ENCODE measurements at regions not wholly inside any gene's neighbourhood (a gene's known extent, or its start where the extent isn't known, plus 50 kb on each side); places are given as distances from the start of the nearest gene placed in this dataset.

GRCh38 chr2:120567128-120567527, 168.5 kb upstream of the GLI2 start:
- DNase-seq (ENCODE audit: low read depth): no peak

GRCh38 chr2:120568089-120568974, 167.3 kb upstream of the GLI2 start:
- DNase-seq (ENCODE audit: low read depth): peak; percentile 26

GRCh38 chr2:120568975-120569268, 166.7 kb upstream of the GLI2 start:
- no peak for DNase-seq (ENCODE audit: low read depth)

GRCh38 chr2:120570001-120570400, 165.7 kb upstream of the GLI2 start:
- no peak for DNase-seq (ENCODE audit: low read depth)

GRCh38 chr2:120570546-120570945, 165.1 kb upstream of the GLI2 start:
- no peak for DNase-seq (ENCODE audit: low read depth)

GRCh38 chr2:120571015-120571728, 164.5 kb upstream of the GLI2 start:
- DNase-seq (ENCODE audit: low read depth): no peak

GRCh38 chr2:120572226-120572625, 163.4 kb upstream of the GLI2 start:
- no peak for DNase-seq (ENCODE audit: low read depth)

- no peak for DNase-seq (ENCODE audit: low read depth)
Observed at GRCh38 chr2:120574620-120575019, 161.0 kb upstream of the GLI2 start.

- no peak for DNase-seq (ENCODE audit: low read depth)
Observed at GRCh38 chr2:120575966-120576365, 159.7 kb upstream of the GLI2 start.

- peak; percentile 75 for DNase-seq (ENCODE audit: low read depth)
Observed at GRCh38 chr2:120576509-120577474, 158.9 kb upstream of the GLI2 start.

GRCh38 chr2:120577721-120578295, 157.9 kb upstream of the GLI2 start:
- no peak for DNase-seq (ENCODE audit: low read depth)

GRCh38 chr2:120578576-120579352, 156.9 kb upstream of the GLI2 start:
- no peak for DNase-seq (ENCODE audit: low read depth)

GRCh38 chr2:120579916-120580685, 155.6 kb upstream of the GLI2 start:
- no peak for DNase-seq (ENCODE audit: low read depth)

- DNase-seq (ENCODE audit: low read depth): no peak
Observed at GRCh38 chr2:120580709-120581108, 155.0 kb upstream of the GLI2 start.

- no peak for DNase-seq (ENCODE audit: low read depth)
Observed at GRCh38 chr2:120583121-120583520, 152.5 kb upstream of the GLI2 start.

- no peak for DNase-seq (ENCODE audit: low read depth)
Observed at GRCh38 chr2:120583851-120584570, 151.7 kb upstream of the GLI2 start.

- no peak for DNase-seq (ENCODE audit: low read depth)
Observed at GRCh38 chr2:120586507-120587278, 149.0 kb upstream of the GLI2 start.

GRCh38 chr2:120587279-120587996, 148.2 kb upstream of the GLI2 start:
- no peak for DNase-seq (ENCODE audit: low read depth)
